Thyroid gland (tissue), 4 donors: ENCODE measurements at regions not wholly inside any gene's neighbourhood (a gene's known extent, or its start where the extent isn't known, plus 50 kb on each side); places are given as distances from the start of the nearest gene placed in this dataset.

Experiments
- POLR2A ChIP-seq, 2 donors: fragments of 450-650 bp; IDR thresholded peaks; one replicate each; pipeline ENCODE4 v1.6.1; 2017; ENCODE audit warnings: antibody characterized with exemption in 2 of 2, mild to moderate bottlenecking in 2 of 2, moderate library complexity in 1 of 2
- TF ChIP-seq, protein P1 (sequence below), 6 experiments: fragments of 200-600 bp in 3 of 6; fragments of 450-650 bp in 3 of 6; sonication (generic) in 3 of 6; IDR thresholded peaks; one replicate each; pipeline ENCODE4 v1.5.1; 2016 to 2019; ENCODE audit warnings: antibody characterized with exemption in 6 of 6, mild to moderate bottlenecking in 2 of 6, inconsistent platforms in 1 of 6, moderate library complexity in 1 of 6

DNA sequence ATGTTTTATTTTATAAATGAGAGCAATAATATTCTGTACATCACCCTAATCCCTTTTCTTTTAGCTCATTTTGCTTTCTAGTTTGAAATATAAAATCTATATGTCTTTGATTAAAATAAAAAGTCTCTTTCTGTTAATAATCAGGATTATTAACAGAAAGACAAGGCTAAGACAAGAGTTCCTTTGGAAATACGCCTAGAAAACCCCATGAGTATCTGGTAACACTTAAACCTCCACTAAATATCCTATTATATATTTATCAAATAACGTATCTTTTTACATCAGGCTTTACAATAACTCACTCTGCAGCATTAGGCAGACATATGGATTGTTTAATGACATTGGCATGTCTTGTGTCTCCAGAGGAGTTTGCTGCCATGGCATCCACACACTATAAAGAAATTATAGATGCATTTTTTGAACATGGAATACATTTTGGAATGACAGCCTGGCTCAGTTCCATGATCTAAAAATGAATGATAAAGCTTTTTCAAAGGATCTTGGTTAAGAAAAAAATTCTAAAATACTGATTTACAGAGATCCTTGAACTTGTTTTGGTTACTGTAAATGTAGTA, 98.7 kb downstream of the TMEM26 start:
- TF ChIP-seq, protein P1, sequence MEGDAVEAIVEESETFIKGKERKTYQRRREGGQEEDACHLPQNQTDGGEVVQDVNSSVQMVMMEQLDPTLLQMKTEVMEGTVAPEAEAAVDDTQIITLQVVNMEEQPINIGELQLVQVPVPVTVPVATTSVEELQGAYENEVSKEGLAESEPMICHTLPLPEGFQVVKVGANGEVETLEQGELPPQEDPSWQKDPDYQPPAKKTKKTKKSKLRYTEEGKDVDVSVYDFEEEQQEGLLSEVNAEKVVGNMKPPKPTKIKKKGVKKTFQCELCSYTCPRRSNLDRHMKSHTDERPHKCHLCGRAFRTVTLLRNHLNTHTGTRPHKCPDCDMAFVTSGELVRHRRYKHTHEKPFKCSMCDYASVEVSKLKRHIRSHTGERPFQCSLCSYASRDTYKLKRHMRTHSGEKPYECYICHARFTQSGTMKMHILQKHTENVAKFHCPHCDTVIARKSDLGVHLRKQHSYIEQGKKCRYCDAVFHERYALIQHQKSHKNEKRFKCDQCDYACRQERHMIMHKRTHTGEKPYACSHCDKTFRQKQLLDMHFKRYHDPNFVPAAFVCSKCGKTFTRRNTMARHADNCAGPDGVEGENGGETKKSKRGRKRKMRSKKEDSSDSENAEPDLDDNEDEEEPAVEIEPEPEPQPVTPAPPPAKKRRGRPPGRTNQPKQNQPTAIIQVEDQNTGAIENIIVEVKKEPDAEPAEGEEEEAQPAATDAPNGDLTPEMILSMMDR (IDR thresholded peaks at IDR 0.05): no peak
- TF ChIP-seq POLR2A (IDR thresholded peaks at IDR 0.05): no peak
